GM12801 (cell line): ENCODE measurements at regions not wholly inside any gene's neighbourhood (a gene's known extent, or its start where the extent isn't known, plus 50 kb on each side); places are given as distances from the start of the nearest gene placed in this dataset.

Source experiments
- CTCF ChIP-seq: IDR thresholded peaks from one replicate; pipeline ENCODE4 v1.5.1; 2011; ENCODE audit warnings: control low read depth; ENCODE audit not compliant: insufficient read length; ENCODE audit errors: extremely low read depth

- TF ChIP-seq CTCF, result peak; percentile 40
Measured at GRCh38 chr18:11553098-11553940, 56.1 kb upstream of the SLC35G4 start.

- TF ChIP-seq CTCF, result no peak
Measured at GRCh38 chr18:11548916-11549551, 60.4 kb upstream of the SLC35G4 start.

GRCh38 chr18:11548396-11548795 is 61.0 kb upstream of the SLC35G4 start:
- no peak for TF ChIP-seq CTCF

- TF ChIP-seq CTCF, result no peak
Measured at GRCh38 chr18:11544060-11544633, 65.2 kb upstream of the SLC35G4 start.

- TF ChIP-seq CTCF, result no peak
Measured at GRCh38 chr18:11541179-11541578, 68.2 kb upstream of the SLC35G4 start.

GRCh38 chr18:11533942-11534496 is 75.4 kb upstream of the SLC35G4 start:
- TF ChIP-seq CTCF, result no peak

GRCh38 chr18:11533513-11533890 is 75.9 kb upstream of the SLC35G4 start:
- no peak for TF ChIP-seq CTCF
